GM18867 (cell line): ENCODE measurements at regions not wholly inside any gene's neighbourhood (a gene's known extent, or its start where the extent isn't known, plus 50 kb on each side); places are given as distances from the start of the nearest gene placed in this dataset.

Experiments used
- ATAC-seq: cut with Tn5 transposase; IDR thresholded peaks from one replicate; pipeline ENCODE4 v1.9.1; 2021; ENCODE audit warnings: mild to moderate bottlenecking, moderate library complexity; ENCODE audit not compliant: unreplicated experiment

DNA sequence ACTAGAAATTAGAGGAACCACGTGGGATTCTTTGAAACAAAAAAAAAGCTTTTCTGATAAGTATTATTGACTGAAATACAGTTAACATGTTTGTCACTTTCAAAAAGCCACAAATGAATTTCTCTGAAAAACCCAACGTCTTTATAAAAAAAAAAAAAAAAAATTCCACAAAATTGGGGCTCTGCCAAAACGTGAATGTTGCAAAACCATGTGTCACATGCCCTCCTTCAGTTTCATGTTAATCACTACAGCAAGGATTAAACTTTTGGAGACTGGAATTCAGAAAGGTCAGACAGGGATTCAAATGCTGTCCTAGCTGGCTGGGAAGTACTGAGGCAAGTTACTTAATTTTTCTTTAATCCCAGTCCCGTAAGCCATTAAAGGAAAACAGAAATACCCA, 278.0 kb upstream of the KLF14 start:
- no peak for ATAC-seq

DNA sequence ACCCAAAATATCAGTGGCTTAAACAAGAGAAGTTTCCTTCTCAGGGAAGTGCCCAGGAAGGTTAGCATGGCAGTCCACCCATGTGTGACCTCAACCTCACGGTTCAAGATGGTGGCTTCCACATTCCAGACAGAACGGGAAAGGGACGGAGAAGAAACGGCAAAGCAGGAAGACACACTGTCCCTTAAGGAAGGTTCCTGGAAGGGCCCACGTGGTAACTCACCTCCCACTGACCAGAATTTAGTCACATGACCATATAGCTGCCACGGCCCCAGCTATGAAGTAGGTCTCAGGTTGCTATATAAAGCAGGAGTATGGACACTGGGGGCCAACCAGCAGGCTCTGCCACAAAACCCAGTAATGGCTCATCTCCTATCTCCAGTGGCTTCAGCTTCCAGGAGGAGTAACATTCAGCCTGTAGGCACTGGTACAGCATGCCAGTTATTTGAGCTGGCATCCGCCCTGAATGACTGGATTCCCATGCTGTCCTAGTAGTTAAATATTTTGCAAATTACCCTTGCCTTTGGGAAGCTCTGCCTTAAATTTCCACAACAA, 278.5 kb upstream of the KLF14 start:
- no peak for ATAC-seq

DNA sequence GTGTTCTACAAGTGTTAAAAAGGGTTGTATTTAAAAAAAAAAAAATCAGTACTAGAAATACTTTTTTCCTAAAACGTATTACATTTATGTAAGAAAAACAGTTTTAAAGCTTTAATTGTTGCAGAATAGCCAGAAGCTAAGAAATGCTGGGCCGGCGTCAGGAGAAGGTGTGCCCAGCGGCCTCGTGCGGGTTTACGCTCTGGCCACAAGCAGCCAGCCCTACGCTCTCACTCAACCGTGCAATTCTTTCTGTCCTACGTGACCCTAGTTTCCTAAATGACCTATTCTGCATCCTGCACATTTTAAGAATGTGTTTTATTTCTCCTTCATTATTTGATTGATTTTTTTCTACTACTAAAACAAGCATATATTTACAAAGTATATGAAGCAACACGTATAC, 279.7 kb upstream of the KLF14 start:
- no peak for ATAC-seq

DNA sequence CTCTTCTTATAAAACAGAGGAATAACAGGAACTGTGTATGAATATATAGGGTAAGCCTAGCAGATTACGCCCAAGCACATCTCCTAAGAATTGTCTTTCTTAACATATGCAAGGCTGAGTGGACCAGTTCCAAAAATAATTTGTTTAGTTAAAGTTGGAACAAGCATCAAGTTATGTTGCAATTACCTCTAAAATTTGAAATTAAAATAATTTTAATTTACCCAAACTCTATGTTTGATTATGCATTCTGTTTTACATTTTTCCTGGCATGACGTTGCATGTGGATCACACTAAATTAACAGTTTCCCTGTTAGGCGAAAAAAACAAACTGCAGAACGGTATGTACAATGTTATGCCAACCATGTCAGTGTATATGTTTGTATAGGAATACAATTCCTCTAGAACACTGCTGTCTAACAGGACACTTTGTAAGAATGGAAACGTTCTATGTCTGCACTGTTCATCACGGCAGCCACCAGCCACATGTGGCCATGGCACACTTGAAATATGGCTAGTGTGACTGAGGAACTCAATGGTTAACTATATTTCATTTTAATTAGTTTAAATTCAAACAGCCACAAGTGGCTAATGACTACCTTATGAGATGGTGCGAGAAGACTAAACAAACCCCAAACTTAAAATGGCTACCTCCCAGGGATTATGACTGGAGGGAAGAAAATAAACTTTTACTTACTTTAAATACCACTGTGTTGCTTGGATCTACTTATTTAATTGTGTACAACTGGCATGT, 281.1 kb upstream of the KLF14 start:
- ATAC-seq = no peak

DNA sequence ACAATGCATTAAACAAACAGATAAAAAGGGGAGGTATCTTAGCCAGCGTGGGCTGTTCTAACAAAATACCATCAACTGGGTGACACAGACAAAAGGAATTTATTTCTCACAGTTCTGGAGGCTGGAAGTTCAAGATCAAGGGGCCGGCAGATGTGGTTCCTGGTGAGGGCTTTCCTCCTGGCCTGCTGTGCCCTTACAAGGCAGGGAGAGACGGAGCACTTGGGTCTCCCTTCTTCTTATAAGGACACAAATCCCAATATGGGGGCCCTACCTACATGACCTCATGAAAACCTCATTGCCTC, 281.6 kb upstream of the KLF14 start:
- ATAC-seq = no peak

DNA sequence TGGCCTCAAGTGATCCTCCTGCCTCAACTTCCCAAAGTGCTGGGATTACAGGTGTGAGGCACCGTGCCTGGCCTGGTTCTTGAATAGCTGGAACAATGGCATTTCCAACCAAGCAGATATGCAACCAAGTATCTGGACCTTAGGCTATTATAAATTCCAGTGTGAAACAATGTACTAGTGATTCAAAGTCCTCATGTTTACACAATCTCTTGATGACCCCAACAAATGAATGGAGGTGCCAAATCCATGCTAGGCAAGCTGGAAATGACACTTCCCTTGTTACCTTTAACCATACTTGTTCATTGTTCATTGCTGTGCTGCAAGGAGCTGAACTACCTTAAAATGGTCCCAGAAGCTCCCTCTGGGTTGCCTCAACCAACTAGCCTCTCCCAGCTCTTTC, 282.2 kb upstream of the KLF14 start:
- no peak for ATAC-seq

DNA sequence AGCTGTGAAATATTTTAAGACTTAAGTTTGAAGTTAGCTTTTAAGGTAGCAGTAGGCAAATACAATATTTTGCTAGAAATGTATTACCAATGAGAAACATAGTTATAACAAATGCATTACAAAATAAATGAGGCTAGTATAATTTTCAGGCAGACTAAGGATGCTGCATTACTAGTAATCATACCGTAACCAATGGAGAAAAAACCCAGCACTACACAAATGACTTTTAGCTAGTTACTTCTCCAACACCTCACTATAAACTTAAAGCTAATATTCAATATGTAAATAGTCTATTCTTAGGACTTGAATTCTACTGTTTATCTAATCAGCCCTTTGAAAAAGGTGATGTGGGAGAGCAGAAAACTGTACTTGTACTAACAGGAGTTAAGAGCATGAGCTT, 285.3 kb upstream of the KLF14 start:
- no peak for ATAC-seq

DNA sequence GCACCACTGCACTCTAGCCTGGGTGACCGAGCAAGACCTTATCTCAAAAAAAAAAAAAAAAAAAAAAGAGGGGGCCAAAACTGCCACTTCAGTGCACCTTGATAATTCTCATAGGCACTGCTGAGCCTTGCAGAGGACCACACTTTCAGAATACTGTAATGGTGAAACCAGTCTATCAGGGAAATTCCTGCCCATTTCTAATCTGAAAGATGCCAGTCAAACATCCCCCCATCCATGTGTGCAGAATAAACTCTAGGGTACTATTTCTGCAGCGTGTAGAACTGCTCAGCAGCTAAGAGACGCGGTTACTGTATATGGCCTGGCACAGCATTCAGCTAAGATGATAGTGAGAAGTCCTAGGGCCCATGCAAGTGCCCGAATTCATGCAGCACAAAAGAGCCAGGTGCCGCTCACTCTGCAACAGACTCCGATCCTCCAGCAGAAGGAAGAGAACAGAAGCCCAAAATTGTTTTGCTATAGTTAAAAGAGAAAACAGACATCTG, 286.8 kb upstream of the KLF14 start:
- peak; percentile 43 for ATAC-seq

DNA sequence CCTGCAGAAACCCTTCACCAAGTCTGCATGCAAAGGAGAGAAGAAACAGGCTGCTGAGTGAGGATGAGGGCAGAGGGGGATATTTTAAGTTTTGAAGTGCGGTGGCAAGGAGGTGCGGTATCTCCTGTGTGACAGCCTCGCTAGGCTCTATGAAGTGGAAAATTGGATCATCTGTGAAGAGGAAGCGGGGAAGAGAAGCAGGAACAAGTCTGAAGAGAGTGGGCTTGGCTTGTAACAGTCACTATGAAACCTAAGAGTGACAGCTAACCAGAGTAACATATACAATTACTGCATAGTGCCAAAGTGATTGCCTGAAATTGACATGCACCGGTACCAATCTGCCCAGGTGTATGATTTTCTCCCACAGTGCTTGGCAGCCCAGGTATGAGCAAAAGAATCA, 287.5 kb upstream of the KLF14 start:
- peak; percentile 40 for ATAC-seq

DNA sequence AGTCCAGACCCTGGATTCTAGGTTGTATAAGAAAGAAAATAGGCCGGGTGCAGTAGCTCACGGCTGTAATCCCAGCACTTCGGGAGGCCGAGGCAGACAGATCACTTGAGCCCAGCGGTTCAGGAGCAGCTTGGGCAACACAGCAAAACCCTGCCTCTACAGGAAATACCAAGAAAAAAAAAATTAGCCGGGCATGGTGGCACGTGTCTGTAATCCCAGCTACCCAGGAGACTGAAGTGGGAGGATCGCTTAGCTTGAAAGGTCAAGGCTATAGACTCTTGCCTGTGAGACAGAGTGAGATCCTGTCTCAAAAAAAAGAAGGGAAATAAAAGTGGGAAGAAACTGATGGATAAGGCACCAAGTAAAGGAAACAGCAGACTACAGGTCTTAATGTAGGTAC, 287.9 kb upstream of the KLF14 start:
- no peak for ATAC-seq

DNA sequence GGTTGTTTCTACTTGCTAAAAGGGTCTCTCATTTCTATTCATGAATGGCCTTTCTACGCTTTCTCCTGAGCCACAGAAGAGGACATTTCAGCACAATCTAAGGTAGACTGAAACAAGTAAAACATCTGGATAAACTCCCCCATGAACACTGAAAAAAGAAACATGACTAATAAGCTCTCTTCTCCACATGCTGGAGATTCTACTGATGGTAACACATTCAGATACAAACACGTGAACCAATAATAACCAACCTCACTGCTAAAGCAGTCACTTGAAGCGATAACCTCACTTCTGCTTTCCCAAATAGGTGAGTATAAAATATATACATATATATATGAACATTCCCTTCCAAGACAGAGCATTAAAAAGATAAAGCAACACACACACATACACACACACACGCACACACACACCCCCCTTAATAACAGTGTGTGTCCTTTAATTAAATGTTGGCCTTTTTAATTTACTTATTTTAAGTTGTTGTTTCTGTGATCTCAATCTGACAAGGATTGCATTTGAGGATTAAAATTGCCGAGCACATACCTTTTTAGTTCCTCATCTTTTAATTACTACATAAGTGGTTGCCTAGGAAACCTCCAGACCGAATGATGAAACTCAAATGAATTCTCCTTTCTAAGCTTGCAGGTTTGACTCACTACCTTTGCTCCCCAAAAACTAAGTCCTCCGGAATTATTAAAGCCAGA, 292.4 kb upstream of the KLF14 start:
- ATAC-seq = no peak

DNA sequence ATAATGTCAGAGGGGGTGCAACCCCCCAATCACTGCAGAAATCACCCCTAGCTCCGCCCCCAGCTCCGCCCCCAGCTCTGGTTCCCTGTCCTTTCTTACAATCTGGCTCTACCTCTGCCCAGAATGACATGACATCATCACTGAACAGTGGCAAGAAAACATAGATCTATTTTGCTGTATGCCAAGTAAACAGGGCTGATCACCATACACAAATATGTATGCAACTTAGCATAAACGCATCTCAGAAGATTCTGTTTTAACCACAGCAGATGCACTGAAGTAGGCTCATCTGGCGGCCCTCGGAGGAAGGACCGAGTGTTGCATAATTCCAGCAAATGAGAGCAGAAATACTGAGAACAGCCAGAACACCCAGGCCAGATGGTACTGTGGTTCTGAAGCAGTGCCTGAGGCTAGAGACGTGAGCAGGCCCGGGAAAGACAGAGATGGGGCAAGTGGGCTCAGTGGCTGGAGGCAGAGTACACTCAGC, 293.3 kb upstream of the KLF14 start:
- no peak for ATAC-seq

DNA sequence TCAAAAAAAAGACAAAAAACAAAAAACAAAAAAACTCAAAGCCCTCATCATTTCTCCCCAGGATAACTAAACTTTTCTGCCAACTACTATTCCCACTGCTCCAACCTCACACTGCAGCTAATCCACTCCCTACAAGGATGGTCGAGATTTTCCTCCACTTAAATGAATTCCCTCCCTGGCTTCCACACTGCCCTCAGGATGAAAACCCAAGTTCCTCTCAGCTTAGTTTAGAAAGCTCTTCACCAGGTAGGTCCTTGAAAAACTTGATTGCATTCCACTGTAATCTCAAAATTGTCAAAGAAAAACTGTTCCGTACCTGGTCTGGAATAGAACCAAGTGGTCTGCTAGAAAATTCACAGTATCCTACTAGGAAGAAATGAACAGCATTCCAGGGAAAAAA, 294.3 kb upstream of the KLF14 start:
- ATAC-seq = no peak

DNA sequence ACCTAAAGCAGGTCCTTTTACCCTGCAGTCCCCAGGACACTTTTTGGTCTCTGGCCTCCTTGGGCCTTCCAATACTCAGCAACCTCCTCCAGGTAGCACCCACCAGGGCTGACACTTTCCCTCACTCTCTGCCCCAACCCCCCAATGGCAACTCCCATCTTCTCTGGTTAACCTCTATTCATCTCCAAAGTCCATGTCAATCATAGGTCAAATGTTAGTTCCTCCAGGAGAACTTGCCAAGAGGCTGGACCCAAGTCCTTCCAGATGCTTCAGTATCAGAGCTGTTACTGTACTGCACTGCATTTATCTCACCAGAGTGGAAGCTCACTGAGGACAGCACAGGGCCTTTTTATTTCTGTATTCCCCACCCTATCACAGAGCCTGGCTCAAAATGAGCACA, 295.0 kb upstream of the KLF14 start:
- ATAC-seq = no peak

DNA sequence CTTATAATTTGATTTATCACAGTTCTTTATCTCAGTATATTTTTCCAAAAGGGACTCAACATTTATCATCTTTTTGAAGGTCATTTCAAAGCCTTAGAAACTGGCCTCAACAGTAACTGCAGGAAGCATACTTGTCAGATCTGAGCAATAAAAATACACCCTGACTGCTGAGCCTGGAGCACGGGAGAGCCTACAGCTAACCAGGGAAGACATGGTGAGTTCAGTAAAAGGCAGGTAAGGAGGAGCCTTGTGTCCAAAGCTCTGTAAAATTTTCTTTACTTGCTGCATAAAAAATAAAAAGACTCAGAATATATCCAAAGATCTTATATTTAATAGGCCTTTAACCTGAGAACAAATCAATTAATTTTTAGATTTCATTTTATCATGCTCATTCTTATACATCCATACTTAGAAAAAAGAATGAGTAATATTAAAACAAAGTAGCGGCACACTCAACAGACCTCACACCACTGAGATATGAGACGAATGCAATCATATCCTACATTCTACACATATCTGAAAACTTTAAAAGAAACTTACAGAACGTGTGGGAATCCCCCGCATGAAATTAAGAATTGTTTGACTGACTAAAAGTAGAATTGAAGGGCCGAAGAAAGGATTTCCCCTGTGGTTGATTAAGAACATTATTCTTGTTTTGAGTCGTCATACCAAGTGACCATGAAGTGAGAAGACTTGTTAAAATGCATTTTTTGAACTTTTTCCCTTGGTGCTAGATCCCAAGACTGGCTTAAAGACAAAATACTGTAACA, 296.4 kb upstream of the MKLN1 start:
- ATAC-seq = peak; percentile 68

DNA sequence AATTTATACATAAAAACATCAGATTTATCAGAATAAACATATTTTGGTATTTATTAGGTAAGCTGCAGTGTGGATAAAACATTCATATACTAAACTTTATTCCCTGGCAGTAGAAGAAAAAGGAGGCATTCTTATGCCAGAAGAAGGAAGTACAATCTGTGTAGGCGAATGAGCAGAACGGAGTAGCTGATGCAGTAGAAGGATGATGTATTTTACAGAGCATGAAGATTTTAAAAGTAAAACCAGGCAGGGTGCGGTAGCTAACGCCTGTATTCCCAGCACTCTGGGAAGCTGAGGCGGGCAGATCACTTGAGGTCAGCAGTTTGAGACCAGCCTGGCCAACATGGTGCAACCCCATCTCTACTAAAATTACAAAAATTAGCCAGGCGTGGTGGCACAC, 294.9 kb upstream of the MKLN1 start:
- no peak for ATAC-seq

DNA sequence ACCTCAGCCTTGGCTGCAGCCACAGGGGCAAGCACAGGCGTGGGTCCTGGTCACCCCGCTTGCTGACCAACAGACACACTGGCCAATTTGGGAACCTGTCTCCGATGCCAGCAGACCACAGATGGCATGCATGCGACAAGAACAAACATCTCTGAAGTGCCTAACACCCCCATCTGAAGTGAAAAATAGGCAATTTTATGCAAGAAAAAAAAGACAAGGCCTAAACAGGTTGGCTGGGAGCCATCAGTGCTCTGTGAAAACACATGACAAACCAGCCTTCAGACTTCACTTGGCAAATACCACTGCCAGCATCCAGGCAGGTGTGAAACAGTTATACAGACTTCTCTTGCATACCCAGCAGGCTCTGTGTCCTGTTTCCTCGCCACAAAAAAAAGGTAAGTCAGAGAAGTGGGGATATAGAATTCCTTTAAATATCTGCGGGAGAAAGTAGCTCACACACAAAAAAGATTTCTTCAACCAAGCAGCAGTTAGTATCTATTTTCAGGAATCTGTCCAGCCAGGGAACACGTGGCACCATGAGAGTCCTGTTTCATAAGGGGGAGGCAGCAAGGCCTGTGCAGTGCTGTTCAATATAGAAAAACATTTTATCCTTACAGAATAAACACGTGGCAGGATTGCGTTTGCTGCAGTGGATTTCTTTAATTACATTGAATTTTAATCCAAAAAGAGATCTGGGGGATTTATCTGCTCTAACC, 293.4 kb upstream of the MKLN1 start:
- no peak for ATAC-seq

DNA sequence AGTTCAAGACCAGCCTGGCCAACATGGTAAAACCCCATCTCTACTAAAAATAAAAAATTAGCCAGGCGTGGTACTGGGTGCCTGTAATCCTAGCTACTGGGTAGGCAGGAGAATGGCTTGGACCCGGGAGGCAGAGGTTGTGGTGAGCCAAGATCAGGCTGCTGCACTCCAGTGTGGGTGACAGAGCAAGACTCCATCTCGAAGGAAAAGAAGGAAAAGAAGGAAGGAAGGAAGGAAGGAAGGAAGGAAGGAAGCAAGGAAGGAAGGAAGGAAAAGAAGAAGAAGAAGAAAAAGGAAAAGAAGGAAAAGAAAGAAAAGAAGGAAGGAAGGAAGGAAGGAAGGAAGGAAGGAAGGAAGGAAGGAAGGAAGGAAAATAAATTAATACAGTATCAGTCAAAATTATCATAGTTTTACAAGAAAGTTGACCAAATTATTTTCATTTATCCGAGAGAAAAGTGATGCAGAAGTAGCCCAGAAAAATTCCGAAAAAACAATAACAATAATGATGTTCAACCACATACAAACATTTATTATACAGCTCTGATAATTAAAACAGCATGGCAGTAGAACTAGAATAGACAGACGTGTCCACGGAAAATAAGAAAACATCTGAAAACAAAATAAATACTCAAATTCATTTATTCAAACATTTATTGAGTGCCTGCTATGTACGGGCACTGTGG, 292.4 kb upstream of the MKLN1 start:
- no peak for ATAC-seq

DNA sequence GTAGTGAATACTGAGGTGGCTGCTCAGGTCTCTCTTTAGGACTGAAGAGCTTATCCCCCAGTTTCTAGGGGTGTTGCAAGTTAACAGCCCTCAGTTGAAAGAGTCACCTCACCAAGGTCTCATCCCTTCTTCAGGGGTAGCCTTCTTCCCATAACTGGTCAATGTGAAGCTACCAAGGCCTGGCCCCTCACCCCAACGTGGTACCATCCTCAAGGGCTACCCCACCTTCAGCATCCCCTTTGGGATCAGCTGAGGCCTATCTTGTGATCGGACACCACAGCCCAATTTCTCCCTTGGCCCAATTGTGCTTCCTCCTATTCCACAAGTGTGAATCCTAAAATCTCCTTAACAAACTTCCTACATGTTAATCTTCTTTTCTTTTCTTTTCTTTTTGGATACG, 289.5 kb upstream of the MKLN1 start:
- no peak for ATAC-seq

DNA sequence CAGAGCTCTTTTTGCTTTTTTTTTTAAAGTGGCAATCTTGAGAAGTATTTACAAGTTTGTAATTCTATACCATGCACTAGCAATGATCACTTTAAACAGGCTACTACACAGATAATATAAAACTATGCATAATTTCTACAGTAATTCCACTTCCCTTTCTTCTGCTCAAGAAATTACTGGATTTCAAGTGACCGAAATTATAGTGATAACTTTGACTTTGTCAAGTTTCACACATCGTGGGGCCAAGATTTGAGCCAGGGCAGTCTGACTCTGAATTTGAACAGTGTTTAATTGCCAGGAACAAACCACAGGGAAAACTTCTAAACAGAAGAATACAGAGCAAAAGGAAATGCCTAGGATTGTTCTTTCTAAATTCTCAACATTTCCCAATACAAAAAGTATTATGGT, 288.3 kb upstream of the MKLN1 start:
- no peak for ATAC-seq
